IMR-90 (cell line): ENCODE measurements at regions not wholly inside any gene's neighbourhood (a gene's known extent, or its start where the extent isn't known, plus 50 kb on each side); places are given as distances from the start of the nearest gene placed in this dataset.

ENCODE experiments used
- ATAC-seq: fragments of 200-7000 bp; cut with Tn5 transposase; 2 replicates; pipeline ENCODE4 v1.9.1; 2020; ENCODE audit warnings: low read depth, mild to moderate bottlenecking, moderate library complexity
- BruUV-seq: library from RNA; stranded (reverse); fragments of 400-500 nt; replicated peaks from 2 replicates; lab custom pipeline; 2021; lab: Mats Ljungman, UMichigan
- CTCF ChIA-PET: fragments of 300-600 bp; formaldehyde crosslinking; extraction: SDS; loops from one replicate; lab custom pipeline; 2021; ENCODE audit warnings: antibody characterized with exemption; lab: Yijun Ruan, JAX
- POLR2A ChIA-PET: fragments of 300-600 bp; sonication (Branson Sonifier 250); formaldehyde crosslinking; loops from one replicate; lab custom pipeline; 2022; ENCODE audit warnings: antibody characterized with exemption; ENCODE audit not compliant: unreplicated experiment; lab: Charles Lee
- DNase-seq: peaks from one replicate; pipeline ENCODE4 v3.0.0; 2013
- H2AFZ ChIP-seq: replicated peaks from 2 replicates; pipeline ENCODE3; 2013; ENCODE audit warnings: low read length, mild to moderate bottlenecking; ENCODE audit not compliant: poor library complexity
- H2AK5ac ChIP-seq: 2 replicates; pipeline ENCODE4 v1.6.1; 2013; ENCODE audit warnings: low read depth, low read length, inconsistent platforms
- H2AK9ac ChIP-seq: replicated peaks from 2 replicates; pipeline ENCODE3; 2013; ENCODE audit warnings: mild to moderate bottlenecking, low read depth, low read length, moderate library complexity; ENCODE audit not compliant: poor library complexity
- H2BK120ac ChIP-seq: 2 replicates; pipeline ENCODE4 v1.6.1; 2013; ENCODE audit warnings: low read depth, low read length, inconsistent platforms
- H2BK15ac ChIP-seq: 3 replicates; pipeline ENCODE4 v1.6.1; 2013; ENCODE audit warnings: low read depth, low read length, inconsistent platforms
- H2BK20ac ChIP-seq: 2 replicates; pipeline ENCODE4 v1.6.1; 2013; ENCODE audit warnings: low read depth, mild to moderate bottlenecking, inconsistent platforms, low read length, moderate library complexity
- H2BK5ac ChIP-seq: 2 replicates; pipeline ENCODE4 v1.6.1; 2013; ENCODE audit warnings: mild to moderate bottlenecking, low read depth, low read length, inconsistent platforms; ENCODE audit not compliant: poor library complexity, severe bottlenecking
- H3K14ac ChIP-seq: replicated peaks from 2 replicates; pipeline ENCODE4 v1.6.1; 2013; ENCODE audit warnings: low read depth, low read length, inconsistent platforms
- H3K18ac ChIP-seq: 2 replicates; pipeline ENCODE4 v1.6.1; 2013; ENCODE audit warnings: low read depth, low read length, control low read depth
- H3K23ac ChIP-seq: 2 replicates; pipeline ENCODE4 v1.6.1; 2013; ENCODE audit warnings: low read depth, low read length, inconsistent platforms
- H3K27ac ChIP-seq: 2 replicates; pipeline ENCODE4 v1.5.1; 2013; ENCODE audit warnings: mild to moderate bottlenecking, control low read depth, low read length; ENCODE audit not compliant: insufficient read depth
- H3K27me3 ChIP-seq: 2 replicates; pipeline ENCODE4 v1.6.1; 2013; ENCODE audit warnings: low read length; ENCODE audit not compliant: control insufficient read depth, insufficient read depth
- H3K36me3 ChIP-seq: 2 replicates; pipeline ENCODE4 v1.6.1; 2013; ENCODE audit warnings: low read length, mixed read lengths; ENCODE audit not compliant: control insufficient read depth, insufficient read depth
- H3K4ac ChIP-seq: 2 replicates; pipeline ENCODE4 v1.6.1; 2013; ENCODE audit warnings: low read depth, low read length, inconsistent platforms
- H3K4me1 ChIP-seq: 2 replicates; pipeline ENCODE4 v1.6.1; 2013; ENCODE audit warnings: low read length, mixed read lengths; ENCODE audit not compliant: control insufficient read depth, insufficient read depth
- H3K4me2 ChIP-seq: 2 replicates; pipeline ENCODE4 v1.6.1; 2013; ENCODE audit warnings: low read depth, mild to moderate bottlenecking, control low read depth, low read length, moderate library complexity
- H3K4me3 ChIP-seq: 2 replicates; pipeline ENCODE4 v1.5.1; 2013; ENCODE audit warnings: low read depth, mild to moderate bottlenecking, control low read depth, low read length, moderate library complexity; ENCODE audit not compliant: insufficient read depth
- H3K56ac ChIP-seq: 2 replicates; pipeline ENCODE4 v1.6.1; 2013; ENCODE audit warnings: low read length, inconsistent platforms; ENCODE audit not compliant: insufficient read depth; ENCODE audit errors: extremely low read depth
- H3K79me1 ChIP-seq, 2 experiments: 2 replicates each; pipeline ENCODE4 v1.6.1; 2013; ENCODE audit warnings: low read length in 2 of 2, inconsistent platforms in 1 of 2, low read depth in 1 of 2
- H3K9ac ChIP-seq: 2 replicates; pipeline ENCODE4 v1.6.1; 2013; ENCODE audit warnings: low read depth, low read length, control low read depth
- H3K9me1 ChIP-seq: 2 replicates; pipeline ENCODE4 v1.6.1; 2013; ENCODE audit warnings: low read length, inconsistent platforms; ENCODE audit not compliant: insufficient read depth
- H3K9me3 ChIP-seq: 2 replicates; pipeline ENCODE4 v1.6.1; 2013; ENCODE audit warnings: low read length; ENCODE audit not compliant: control insufficient read depth, insufficient read depth
- H4K20me1 ChIP-seq: 2 replicates; pipeline ENCODE4 v1.6.1; 2013; ENCODE audit warnings: low read length, inconsistent platforms; ENCODE audit not compliant: insufficient read depth
- H4K5ac ChIP-seq: 2 replicates; pipeline ENCODE4 v1.6.1; 2013; ENCODE audit warnings: mild to moderate bottlenecking, low read depth, low read length, control low read depth
- H4K8ac ChIP-seq, 2 experiments: 2 replicates each; pipeline ENCODE4 v1.6.1; 2013; ENCODE audit warnings: low read depth in 2 of 2, low read length in 2 of 2, control low read depth in 1 of 2, inconsistent platforms in 1 of 2
- H4K91ac ChIP-seq: 2 replicates; pipeline ENCODE4 v1.6.1; 2013; ENCODE audit warnings: low read depth, low read length, inconsistent platforms; ENCODE audit not compliant: insufficient read depth
- ELK1 ChIP-seq: fragments of 150-350 bp; IDR thresholded peaks from 2 replicates; pipeline ENCODE4 v1.6.1; 2016; ENCODE audit warnings: low read depth, mild to moderate bottlenecking, low read length, moderate library complexity, borderline replicate concordance
- NFE2L2 ChIP-seq: fragments of 150-350 bp; IDR thresholded peaks from 2 replicates; pipeline ENCODE4 v1.6.1; 2016; ENCODE audit warnings: low read depth, mild to moderate bottlenecking, low read length
- RAD21 ChIP-seq: IDR thresholded peaks from 2 replicates; pipeline ENCODE4 v1.6.1; 2012; ENCODE audit warnings: low read length, improper control_type of control experiment
- RFX5 ChIP-seq: IDR thresholded peaks from 2 replicates; pipeline ENCODE4 v1.8.0; 2012; ENCODE audit warnings: low read depth, mild to moderate bottlenecking, low read length, moderate library complexity
- WGBS, 2 experiments: methylation state at CpG; one replicate each; pipeline versions ENCODE4 v1.1.5 to v1.1.7; 2013; ENCODE audit warnings: missing lambda C conversion rate in 2 of 2; ENCODE audit not compliant: insufficient read length in 1 of 2; ENCODE audit errors: extremely low coverage in 2 of 2; 5-methylcytosine and 5-hydroxymethylcytosine counted together
- dilution Hi-C: fragments of 300-500 bp; cut with HindIII; formaldehyde crosslinking; loops from one replicate; pipeline ENCODE4 v1.14.3; 2018; ENCODE audit warnings: low sequenced_read_pairs; ENCODE audit not compliant: unreplicated experiment
- in situ Hi-C: fragments of 300-500 bp; cut with MboI; formaldehyde crosslinking; loops from 3 replicates; pipeline ENCODE4 v1.14.3; 2019; ENCODE audit warnings: low sequenced_read_pairs, inconsistent platforms, mixed read lengths
- intact Hi-C: fragments of 100-400 bp; cut with micrococcal nuclease; formaldehyde crosslinking; loops from 2 replicates; pipeline ENCODE4 v1.10.0; 2022

- Histone ChIP-seq H3K23ac (no peak overlapping the region), H3K18ac (no peak overlapping the region), H2AK5ac (no peak overlapping the region), H4K5ac (no peak overlapping the region), H3K27ac (no peak overlapping the region), H3K4ac (no peak overlapping the region), H2BK15ac (no peak overlapping the region), H3K79me1 (no peaks in the 10 kb centered on the region), H3K9ac (no peak overlapping the region), H4K20me1 (no peaks in the 10 kb centered on the region), H3K4me2 (no peak overlapping the region), H2BK120ac (no peak overlapping the region), H3K9me3 (peaks cover 4% of the 10 kb centered on the region), H3K4me1 (no peaks in the 10 kb centered on the region), H2BK20ac (no peak overlapping the region), H2AK9ac (no peak overlapping the region), H3K4me3 (no peak overlapping the region), H3K9me1 (no peaks in the 10 kb centered on the region), H4K8ac (no peak overlapping the region), H4K91ac (no peak overlapping the region), H3K56ac (no peak overlapping the region), H3K36me3 (no peaks in the 10 kb centered on the region), H2BK5ac (no peak overlapping the region), H2AFZ (no peak overlapping the region), H3K14ac (no peak overlapping the region), H3K27me3 (no peaks in the 10 kb centered on the region)
- no peak for TF ChIP-seq RAD21
- TF ChIP-seq RFX5: no peak
- no peak for TF ChIP-seq ELK1
- TF ChIP-seq NFE2L2: no peak
- ChIA-PET CTCF (no interaction called here), POLR2A (no interaction called here)
- WGBS, 2 experiments: no CpG with 5 or more reads among the region's 4 CpGs
- no peak for ATAC-seq
- intact Hi-C loops (no loop called here), in situ Hi-C loops (no loop called here), dilution Hi-C loops (no loop called here)
- BruUV-seq: no TSS peak
- no peak for DNase-seq
Observed at GRCh38 chr3:79874646-79875045, 106.8 kb upstream of the ROBO1 start.
